Eye (tissue), 1 donor: ENCODE measurements at regions not wholly inside any gene's neighbourhood (a gene's known extent, or its start where the extent isn't known, plus 50 kb on each side); places are given as distances from the start of the nearest gene placed in this dataset.

Experiments used
- DNase-seq: peaks from one replicate; pipeline ENCODE4 v3.0.0-alpha.2; 2015

DNA sequence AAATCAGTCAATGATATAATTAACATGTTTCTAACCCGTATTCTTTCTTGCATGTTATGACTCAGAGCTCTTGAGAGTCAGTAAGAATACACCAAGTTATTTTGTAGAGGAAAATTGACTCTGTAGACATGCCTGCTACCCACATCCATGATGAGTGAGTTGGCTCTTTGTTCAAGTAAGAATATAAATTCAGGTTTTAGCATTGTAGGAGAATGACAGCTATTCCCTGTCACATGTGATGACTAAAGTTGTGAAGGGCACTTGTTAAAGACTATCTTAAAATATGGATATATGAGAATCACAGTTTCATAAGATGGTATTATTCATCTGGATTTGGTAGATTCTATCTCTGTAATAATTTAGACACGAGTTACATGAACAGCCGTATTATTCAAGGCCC is 209.1 kb downstream of the CCDC59 start:
- no peak for DNase-seq

DNA sequence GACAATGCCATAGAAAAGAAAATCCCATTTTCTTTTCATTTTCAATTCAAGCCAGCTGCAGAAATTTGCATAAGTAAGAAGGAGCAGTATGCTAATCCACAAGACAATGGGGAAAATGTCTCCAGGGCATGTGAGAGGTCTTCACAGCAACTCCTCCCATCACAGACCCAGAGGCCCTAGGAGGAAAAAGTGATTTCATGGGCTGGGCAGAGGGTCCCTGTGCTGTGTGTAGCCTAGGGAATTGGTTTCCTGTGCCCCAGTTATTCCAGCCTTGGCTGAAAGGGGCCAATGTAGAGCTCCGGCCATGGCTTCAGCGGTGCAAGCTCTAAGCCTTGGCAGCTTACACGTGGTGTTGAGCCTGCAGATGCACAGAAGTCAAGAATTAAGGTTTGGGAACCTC is 211.4 kb downstream of the CCDC59 start:
- no peak for DNase-seq

DNA sequence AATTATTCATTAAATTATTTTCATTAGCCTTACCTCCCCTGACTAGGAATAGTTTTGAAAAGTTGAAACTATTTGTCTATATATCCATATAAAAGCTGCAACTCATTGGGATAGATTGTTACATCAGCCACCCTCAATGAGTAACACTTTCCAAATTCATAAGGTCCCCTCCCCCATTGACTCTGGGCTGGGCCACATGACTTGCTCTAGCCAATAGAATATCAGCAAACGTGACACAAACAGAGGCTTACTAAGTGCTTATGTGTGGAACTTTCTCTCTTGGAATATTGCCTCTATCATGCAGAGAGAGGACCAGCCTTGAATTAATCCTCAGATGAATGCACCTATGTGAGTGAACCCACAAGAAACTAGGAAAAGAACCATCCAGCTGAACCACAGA is 213.7 kb downstream of the CCDC59 start:
- DNase-seq: no peak

DNA sequence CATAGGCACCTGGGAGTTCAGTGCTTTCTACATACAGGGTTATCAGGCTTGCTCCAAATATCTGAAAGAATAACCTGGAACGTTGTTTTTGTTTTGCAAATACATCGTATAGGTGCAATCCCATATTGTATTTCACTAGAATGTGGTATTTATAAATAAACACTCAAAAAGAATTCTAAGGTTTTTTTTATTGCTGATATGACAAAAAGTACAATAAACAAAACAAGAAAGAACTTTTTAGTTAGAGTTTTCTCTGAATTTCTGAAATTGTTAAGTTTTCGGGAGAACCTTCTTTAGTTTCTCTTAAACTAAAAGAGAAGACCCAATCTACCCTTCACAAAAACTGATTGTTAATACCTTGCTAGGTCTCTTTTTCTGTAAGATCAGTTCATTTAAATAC is 225.8 kb downstream of the CCDC59 start:
- no peak for DNase-seq

DNA sequence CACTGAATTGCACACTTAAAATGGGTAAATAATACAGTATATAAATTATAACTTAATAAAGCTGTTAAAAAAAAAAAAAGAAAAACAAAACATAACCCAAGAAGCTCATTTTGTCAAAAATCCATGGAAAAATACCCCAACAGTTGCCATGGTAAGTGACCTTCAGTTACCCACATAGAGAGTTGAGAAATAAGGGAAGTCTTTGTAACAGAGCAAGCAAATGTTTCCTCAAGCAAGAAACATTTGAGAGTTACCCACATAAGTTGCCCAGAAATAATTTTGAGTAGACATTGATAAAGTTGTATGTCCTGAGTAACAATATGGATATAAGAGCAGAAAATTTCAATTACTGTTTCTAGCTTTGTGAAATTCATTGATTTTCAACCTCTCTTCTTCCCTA is 227.4 kb downstream of the CCDC59 start:
- DNase-seq: no peak

DNA sequence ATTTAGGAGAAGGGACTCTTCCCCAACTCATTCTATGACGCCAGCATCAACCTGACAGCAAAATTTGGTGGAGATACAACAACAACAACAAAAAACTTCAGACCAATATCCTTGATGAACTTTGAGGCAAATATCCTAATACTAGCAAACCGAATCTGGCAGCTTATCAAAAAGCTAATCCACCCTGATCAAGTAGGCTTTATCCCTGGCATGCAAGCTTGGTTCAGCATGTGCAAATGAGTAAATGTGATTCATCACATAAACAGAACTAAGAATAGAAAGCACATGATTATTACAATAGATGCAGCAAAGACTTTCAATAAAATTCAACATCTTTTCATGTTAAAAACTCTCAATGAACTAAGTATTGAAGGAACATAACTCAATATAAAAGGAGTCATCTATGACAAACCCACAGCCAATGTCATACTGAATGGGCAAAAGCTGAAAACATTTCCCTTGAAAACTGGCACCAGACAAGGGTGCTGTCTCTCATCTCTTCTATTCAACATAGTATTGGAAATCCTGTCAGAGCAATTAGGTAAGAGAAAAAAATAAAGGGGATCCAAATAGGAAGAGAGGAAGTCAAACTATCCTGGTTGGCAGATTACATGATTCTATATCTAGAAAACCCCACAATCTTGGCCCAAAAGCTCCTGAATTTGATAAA is 233.3 kb downstream of the CCDC59 start:
- peak; percentile 16 for DNase-seq

DNA sequence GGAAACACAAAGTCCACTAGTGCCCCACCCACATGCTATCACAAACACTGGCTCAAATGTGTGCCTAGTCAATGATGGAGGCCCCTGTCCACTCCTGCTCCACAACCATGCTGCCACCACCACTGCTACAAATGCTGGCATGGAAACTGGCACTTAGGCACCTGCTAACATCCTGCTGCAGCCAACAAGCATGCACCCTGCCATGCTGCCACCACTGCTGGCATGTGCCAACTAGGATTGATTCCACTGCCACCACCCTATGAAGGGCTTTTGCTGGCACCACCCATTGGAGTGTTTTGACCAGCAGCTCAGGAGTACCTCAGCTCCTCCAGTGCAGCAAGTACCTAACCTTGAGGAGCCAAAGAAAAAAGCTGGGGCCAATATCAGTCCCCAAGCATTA is 236.6 kb downstream of the CCDC59 start:
- no peak for DNase-seq

DNA sequence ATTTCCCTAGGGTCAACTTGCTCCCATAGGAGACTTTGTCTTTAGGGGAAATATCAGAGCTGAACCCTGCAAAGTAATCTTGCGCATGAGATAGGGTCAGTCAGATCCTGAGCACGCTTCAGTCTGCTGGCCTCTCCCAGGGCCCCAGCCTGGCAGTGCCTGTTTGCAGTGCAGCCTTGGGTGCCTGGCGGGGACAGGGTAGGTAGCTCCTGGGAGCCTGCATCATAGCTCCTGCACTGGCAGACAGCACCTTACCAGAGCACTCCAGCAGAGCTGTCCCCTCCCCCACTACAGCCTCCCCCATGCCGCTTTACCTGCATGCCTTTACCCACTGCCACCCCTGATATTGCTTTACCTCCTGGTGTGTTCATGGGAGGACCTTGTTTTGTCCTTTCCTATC is 237.3 kb downstream of the CCDC59 start:
- DNase-seq: no peak

DNA sequence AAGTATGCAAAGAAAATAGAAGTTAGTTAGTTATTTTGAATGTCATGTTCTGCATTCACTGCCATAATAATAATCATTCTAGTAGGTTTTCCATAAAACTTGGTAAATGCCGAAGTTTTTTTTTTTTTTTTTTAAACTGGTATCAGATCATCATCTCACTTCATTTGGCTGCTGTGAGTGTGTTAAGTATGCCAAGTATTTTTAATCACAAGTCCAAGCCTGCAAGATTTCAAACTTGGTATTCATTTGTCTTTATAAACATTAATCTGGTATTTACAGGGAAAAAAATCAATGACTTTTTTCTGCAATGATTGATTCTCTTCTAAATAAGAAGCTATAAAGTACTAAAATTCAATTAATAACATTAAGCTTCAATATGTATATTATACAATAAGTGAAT is 248.9 kb downstream of the CCDC59 start:
- no peak for DNase-seq

DNA sequence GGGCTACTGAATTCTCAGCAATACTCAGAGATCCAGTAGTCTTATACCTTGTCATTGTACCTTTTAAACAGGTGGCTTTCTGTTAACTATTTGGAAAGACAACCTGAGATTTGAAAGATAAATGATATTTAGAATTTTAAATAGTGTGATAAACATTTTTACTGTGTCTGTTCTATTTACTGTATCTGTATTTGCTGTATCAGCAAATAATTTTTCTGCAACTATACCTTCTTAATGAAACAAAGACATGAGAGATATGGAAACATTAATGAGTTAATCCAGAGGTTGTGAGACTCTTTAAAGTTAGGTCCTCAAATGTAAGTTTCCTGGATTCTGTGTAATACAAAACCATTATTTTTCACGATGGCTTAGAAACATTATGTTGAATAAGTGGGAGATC is 249.6 kb downstream of the CCDC59 start:
- no peak for DNase-seq

DNA sequence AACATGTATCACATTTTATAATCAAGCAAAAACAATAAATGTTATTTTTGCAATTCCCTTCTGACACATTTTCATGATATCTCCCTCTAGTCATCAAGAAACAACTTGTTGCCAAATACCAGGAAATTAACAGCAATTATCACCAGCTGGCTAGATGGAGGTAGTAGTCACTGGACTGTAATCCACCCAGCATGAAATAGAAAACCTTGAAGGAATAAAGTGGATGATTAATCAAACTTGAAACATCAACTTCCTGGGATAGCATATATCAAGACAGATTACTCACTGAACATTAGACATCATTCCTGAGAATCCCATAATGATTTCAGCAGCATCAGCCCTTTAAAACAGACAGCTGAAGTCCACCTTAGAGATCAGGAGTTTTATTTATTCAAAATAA is 259.0 kb downstream of the CCDC59 start:
- no peak for DNase-seq

DNA sequence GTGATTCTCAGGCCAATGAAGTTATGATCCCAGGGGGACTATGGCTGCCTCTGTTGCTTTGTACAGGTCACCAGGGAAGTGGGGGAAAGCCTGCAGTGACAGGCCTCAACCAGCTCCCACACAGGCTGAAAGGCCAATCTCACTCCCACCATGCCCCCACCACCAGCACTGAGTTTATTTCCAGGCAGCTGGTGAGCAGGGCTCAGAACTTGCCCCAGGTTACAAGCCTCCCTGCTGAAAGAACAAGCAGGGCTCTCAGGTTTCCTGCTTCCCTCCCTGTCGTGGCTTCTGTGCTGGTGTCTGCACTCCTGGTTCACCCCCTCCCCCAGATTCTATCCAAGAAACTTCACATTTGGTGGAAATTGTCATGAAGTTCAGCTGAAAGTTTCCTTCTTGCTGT is 260.3 kb downstream of the CCDC59 start:
- no peak for DNase-seq

DNA sequence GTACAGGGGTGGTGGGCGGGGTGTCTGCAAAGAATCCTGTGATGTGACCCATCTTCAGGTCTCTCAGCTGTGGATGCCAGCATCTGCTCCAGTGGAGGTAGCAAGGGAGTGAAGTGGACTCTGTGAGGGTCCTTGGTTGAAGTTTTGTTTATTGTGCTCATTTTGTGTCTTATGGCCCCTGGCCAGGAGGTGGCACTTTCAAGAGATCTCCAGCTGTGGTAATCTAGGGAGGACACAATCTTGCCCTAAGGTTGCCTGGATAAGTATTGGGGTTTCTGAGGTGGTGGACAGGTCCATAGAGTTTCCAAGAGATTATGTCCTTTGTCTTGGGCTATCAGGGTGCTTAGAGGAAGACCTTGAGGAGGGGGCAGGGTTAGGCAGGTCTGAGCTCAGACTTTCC is 260.7 kb downstream of the CCDC59 start:
- DNase-seq: no peak

DNA sequence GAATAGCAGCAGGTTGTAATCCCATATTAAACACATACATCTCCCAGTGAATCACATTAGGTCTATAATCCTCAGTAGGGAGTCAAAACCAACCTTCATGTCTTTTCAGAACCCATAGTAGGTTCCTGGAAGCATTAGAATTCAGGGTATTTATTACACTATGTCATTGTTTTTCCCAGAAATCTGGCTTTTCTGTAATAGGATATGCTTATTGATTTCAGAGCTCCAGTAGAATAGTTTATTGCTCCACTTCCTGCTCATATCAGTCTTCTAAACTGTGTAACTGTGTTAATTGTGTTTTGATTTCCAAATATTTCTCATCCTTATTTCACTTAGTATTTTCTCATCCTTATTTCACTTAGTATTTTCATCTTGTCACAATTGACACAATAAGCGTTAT is 268.0 kb downstream of the CCDC59 start:
- DNase-seq: no peak

DNA sequence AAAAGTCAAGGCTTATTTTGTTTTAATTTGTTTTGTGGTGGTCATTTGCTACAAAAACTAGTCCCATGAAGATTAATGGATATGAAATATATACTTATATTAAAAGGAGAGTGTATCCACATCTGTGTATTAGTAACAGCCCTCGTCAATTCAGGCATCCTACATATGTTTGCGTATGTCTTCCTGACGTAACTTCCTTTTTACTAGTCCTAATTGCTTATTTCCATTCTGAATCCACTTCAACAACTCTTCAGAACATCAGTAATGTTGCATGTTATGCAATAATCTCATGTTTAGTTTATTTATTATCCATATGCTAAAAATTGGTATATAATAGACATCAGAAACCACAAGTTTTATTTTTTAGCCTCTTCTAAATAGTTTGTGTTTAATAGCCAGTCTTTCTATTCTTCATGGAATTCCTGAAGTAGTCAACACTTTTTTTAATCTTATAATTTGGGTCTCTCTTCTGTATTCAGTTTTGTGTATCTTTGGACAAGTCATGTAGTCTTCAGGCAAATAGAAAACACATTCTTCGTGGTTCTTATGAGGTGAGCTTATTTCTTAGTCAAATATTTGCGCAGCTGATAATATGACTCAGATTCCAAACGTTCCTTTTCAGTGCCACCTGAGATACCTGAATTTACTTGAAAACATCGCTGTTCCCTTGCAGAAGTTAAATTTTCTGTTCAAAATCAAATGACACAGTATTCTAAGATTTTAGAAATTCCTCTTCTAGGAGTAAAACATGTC is 268.6 kb downstream of the CCDC59 start:
- no peak for DNase-seq

DNA sequence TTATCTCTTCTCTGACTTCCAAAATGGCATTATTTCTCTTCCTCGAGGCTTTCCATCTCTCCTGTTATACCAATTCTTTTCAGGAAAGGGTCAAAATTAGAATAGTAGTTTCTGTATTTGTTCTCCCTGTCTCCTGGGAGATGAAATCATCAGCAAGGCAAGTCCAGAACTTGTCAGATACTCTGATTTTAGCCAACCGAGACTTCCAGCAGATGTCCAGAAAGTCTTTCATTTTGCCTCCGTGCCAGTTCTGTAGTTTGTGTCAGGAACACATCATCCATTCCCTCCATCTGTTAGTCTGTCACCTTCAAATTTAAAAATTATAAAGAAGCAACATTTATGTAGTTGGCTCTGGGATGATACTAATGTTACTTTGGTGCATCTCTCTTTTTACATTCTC is 275.7 kb downstream of the CCDC59 start:
- no peak for DNase-seq

DNA sequence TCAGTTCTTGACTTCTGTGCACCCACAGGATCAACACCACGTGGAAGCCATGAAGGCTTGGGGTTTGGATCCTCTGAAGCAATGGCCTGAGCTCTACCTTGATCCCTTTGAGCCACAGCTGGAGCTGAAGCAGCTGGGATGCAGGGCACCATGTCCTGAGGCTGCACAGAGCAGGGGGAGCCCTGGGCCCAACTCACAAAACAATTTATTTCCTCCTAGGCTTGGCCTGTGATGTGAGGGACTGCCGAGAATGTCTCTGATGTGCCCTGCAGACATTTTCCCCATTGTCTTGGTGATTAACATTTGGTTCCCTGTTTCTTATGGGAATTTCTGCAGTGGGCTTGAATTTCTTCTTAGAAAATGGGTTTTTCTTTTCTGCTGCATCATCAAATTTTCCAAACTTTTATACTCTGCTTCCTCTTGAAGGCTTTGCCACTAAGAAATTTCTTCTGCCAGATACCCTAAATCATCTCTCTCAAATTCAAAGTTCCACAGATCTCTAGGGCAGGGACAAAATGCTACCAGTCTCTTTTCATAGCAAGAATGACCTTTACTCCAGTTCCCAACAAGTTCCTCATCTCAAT is 288.2 kb downstream of the CCDC59 start:
- DNase-seq: no peak

DNA sequence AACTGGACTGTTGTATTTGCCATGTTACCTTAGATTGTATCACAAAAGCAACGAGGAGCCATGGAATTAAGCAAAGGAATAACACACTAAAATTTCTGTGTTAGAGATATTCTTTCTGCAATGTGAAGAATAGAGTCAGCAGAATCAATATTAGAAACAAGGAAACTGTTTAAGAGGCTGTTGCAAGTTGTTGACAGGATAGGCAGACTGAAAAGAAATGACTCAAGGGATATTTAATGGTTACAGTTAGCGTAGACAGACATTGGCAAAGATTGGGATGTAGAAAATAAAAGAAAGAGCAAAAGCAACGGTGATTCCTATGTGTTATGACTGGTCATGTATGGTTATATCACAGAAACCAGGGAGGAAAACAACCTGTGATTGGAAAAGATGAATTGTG is 299.0 kb upstream of the PPFIA2 start:
- DNase-seq: no peak

DNA sequence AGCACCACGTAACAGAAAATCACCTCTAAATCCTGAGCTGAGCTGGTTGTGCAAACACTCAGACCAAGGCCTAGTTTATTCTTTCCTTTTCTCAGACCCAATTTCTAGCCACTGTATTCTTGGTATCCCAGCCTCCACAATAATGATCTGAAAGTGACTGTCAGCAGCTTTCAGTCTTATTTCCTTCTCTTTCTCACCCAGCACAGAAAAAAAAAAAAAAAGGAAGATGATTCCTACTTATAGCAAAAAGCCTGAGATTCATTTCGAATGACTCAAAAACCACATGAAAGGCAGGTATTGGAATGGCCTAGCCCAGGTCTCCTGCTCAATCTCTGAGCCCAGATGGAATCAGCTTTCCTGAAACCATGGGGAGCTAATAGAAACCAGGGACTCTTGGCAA is 298.6 kb upstream of the PPFIA2 start:
- DNase-seq: no peak

DNA sequence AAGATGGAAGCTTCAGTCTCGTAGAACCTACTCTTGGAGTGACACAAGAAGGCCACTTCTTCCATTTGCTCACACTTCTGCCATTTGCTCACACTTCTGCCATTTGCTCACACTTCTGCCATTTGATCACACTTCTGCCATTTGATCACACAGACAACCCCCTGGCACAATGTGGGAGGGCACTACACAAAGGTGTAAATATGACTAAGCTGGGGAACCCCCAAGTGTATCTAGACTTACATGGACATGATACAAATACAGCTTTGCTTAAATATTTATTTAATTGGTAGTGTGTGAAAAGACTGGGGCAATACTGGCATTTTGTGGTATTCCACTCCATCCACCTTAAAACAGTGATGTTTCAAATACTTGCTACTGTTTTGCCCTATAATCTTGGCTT is 296.2 kb upstream of the PPFIA2 start:
- no peak for DNase-seq

DNA sequence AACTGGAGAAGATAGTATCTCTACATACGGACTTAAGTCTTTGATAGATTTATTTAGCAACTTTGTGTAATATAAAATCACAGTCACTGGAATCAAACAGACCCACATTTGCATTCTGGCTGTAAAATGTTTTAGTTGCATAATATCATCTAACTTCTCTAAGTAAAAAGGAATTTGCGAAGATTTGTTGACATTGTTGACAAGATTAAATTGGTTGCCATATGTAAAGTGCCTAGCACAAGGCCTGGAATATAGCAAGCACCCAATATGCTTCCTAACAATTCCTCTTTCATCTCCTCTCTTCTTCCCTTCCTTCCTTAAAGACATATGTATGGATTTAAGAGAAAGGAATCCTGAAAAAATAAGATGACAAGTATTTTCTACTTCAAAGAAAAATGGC is 295.4 kb upstream of the PPFIA2 start:
- no peak for DNase-seq

DNA sequence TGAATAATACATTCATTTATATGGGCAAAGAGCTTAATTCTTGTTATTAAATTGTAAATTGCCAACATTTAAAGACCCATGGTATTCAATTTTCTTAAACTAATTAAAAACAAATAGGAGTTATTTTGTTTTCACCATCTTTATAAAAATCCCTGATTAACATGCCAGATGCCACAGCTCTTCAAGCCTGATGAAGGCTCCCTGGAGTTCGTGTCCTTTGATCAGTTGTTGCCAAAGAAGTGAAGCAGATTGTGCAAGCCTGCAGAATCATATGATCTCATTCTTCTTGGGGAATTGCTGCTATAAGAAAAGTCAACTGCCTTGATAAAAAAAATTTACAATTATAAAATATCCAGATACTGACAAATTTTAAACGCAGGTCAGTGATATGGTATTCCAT is 288.3 kb upstream of the PPFIA2 start:
- peak; percentile 40 for DNase-seq

DNA sequence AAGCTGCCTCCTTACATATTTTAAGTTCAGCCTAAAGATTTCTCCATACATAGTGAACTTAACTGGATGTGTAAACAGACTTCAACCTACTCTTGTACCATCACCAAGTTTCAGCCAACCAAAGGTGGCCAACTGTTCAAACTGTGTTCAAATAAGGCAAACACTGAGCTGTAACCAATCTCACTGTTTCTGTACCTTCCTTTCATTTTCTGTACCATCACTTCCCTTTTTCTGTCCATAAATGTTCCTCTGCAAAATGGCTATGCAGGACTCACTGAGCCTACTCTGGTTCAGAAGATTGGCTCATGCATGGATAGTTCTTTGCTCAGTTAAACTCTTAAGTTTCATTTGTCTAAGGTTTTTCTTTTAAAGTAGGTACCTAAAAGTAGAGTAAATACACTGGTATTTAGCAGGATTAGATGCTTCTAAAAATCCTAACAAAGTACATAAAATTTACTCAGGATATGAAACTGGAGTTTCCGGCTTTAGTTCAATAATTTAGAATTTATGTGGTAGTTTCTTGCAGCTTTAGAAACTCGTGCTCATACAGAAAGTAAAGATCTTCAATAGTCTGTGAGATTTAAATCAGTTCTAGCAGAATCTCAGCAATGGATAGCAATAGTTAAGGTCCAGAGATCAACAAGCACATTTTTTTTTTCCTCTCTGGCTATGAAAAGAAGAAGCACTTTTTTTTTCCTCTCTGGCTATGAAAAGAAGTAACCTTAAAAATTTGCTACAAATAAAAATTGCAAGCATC is 282.0 kb upstream of the PPFIA2 start:
- DNase-seq: no peak

DNA sequence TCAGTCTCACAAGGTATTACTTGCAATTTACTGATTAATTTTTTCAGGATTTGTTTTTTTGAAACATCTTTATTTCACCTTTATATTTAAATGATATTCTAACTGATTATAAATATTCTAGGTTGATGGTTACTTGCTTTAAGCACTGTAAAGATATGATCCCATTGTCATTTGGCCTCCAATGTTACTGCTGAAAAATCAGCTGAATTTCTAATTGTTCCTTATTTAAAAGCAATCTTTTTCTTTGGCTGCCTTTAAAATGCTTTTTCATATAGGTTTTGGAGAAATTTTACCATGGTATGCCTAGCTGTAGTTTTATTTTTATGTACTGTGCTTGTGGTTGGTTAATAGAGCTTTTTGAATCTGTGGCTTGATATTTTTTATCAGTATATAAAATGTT is 275.6 kb upstream of the PPFIA2 start:
- no peak for DNase-seq
